WTC11 (cell line): ENCODE measurements at regions not wholly inside any gene's neighbourhood (a gene's known extent, or its start where the extent isn't known, plus 50 kb on each side); places are given as distances from the start of the nearest gene placed in this dataset.

Source experiments
- CTCF ChIP-seq: fragments of 200-600 bp; IDR thresholded peaks from 2 replicates; pipeline ENCODE4 v1.8.0; 2022; ENCODE audit warnings: antibody characterized with exemption
- JUN ChIP-seq: sonication (generic); formaldehyde crosslinking; IDR thresholded peaks from 2 replicates; pipeline ENCODE4 v1.8.0; 2023; ENCODE audit warnings: mild to moderate bottlenecking, missing genetic modification reagents
- SOX15 ChIP-seq: fragments of 250-450 bp; sonication (Bioruptor Pico); IDR thresholded peaks from 2 replicates; pipeline ENCODE4 v1.9.0; 2021; ENCODE audit warnings: mild to moderate bottlenecking
- USF2 ChIP-seq: sonication (generic); formaldehyde crosslinking; IDR thresholded peaks from 2 replicates; pipeline ENCODE4 v1.8.1; 2023; ENCODE audit warnings: mild to moderate bottlenecking, missing genetic modification reagents, moderate library complexity
- ZNF512 ChIP-seq: sonication (generic); formaldehyde crosslinking; IDR thresholded peaks from 2 replicates; pipeline ENCODE4 v1.8.1; 2022; ENCODE audit warnings: missing genetic modification reagents, borderline replicate concordance

- no peak for TF ChIP-seq SOX15 (CRISPR knock-in tag)
- no peak for TF ChIP-seq JUN (CRISPR knock-in tag)
- no peak for TF ChIP-seq CTCF
- no peak for TF ChIP-seq ZNF512
- TF ChIP-seq USF2 = no peak
Measured at GRCh38 chr15:29331669-29332068, 62.0 kb upstream of the NSMCE3 start.
